CD1c-positive myeloid dendritic cell (primary cell): ENCODE measurements at regions not wholly inside any gene's neighbourhood (a gene's known extent, or its start where the extent isn't known, plus 50 kb on each side); places are given as distances from the start of the nearest gene placed in this dataset.

Experiments used
- DNase-seq: peaks from one replicate; pipeline ENCODE4 v3.0.0-alpha.2; 2016; ENCODE audit errors: extremely low spot score

GRCh38 chr9:90400091-90400490, 242.5 kb downstream of the DIRAS2 start:
- no peak for DNase-seq

- DNase-seq = no peak
Measured at GRCh38 chr9:90408659-90409058, 234.0 kb downstream of the DIRAS2 start.

GRCh38 chr9:90419221-90419851, 223.3 kb downstream of the DIRAS2 start:
- DNase-seq = no peak

GRCh38 chr9:90420211-90420610, 222.4 kb downstream of the DIRAS2 start:
- DNase-seq = no peak

GRCh38 chr9:90420768-90421513, 221.7 kb downstream of the DIRAS2 start:
- DNase-seq = no peak

GRCh38 chr9:90421786-90422185, 220.8 kb downstream of the DIRAS2 start:
- DNase-seq = no peak

- DNase-seq = no peak
Measured at GRCh38 chr9:90423661-90424193, 218.9 kb downstream of the DIRAS2 start.

GRCh38 chr9:90428517-90428916, 214.1 kb downstream of the DIRAS2 start:
- no peak for DNase-seq

GRCh38 chr9:90432951-90433350, 209.7 kb downstream of the DIRAS2 start:
- no peak for DNase-seq

- DNase-seq = no peak
Measured at GRCh38 chr9:90433398-90433941, 209.2 kb downstream of the DIRAS2 start.

GRCh38 chr9:90441814-90442213, 200.8 kb downstream of the DIRAS2 start:
- no peak for DNase-seq

- DNase-seq = no peak
Measured at GRCh38 chr9:90442723-90443122, 199.9 kb downstream of the DIRAS2 start.

GRCh38 chr9:90444609-90445204, 197.9 kb downstream of the DIRAS2 start:
- DNase-seq = no peak

- DNase-seq = no peak
Measured at GRCh38 chr9:90445391-90445790, 197.2 kb downstream of the DIRAS2 start.

GRCh38 chr9:90446200-90446948, 196.2 kb downstream of the DIRAS2 start:
- no peak for DNase-seq

GRCh38 chr9:90447773-90448172, 194.9 kb downstream of the DIRAS2 start:
- DNase-seq = no peak

GRCh38 chr9:90449213-90449925, 193.3 kb downstream of the DIRAS2 start:
- no peak for DNase-seq

- no peak for DNase-seq
Measured at GRCh38 chr9:90451804-90452203, 190.8 kb downstream of the DIRAS2 start.

GRCh38 chr9:90455316-90455715, 187.3 kb downstream of the DIRAS2 start:
- DNase-seq = no peak

GRCh38 chr9:90457386-90458190, 185.0 kb downstream of the DIRAS2 start:
- no peak for DNase-seq
